Limb (tissue), 2 donors: ENCODE measurements at regions not wholly inside any gene's neighbourhood (a gene's known extent, or its start where the extent isn't known, plus 50 kb on each side); places are given as distances from the start of the nearest gene placed in this dataset.
A peak's percentile ranks its signal among the peaks of the same experiment; 100 is the strongest.

ENCODE experiments used
- DNase-seq, 2 donors: peaks; one replicate each; pipeline ENCODE4 v3.0.0-alpha.2; 2016; ENCODE audit errors: extremely low spot score in 2 of 2

DNA sequence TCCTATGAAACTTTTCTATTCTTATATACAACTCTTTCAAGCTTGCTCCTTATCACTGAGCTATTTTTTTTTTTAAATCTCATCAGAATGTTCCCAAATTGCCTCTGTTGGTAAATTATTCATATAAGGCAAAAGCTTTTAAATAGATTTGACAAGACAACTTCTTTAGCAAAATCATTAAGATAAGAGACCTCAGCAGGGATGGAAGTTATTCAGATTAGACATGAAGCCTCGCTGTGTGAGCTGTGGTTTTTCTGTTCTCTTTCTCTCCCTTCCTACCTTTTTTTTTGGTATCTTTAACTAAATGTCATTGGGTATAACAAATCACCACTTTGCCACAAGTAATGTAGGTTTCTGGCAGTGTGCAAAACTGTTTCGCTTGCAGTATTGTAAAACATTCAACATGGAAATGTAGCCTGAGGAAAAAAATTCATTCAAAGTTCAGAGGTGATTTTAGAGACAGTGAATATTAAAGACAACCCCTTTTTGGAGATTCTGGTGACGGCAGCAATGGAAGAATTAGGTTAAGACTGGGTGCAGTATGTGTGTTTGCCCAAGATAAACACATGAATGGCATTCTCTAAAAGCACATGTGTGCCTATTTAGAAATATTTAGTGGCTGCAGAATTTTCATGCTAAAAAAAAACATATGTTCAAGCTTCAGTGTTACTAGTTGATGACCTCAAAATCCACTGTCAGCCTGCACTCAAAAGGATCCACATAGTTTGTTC, 467.1 kb downstream of the ZNF608 start:
- no peak for DNase-seq

DNA sequence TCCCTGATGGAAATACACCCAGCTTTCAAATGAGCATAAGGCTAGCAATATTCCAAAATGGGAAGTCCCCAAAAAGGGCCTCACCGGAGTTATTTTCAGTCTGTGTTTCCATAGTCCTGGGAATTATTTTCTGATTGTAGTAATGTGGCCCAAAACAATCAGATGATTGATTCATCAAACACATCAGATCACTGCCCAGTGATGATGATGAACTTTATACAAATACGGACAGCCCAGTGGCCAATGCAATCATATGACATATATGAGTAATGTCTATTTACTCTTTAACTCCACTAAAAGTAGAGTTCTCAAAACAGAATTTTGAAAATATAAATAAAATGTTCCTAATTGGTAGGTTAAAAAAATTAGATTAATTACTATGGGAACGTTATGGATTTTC, 467.8 kb downstream of the ZNF608 start:
- DNase-seq = no peak

- DNase-seq = no peak
Observed at GRCh38 chr5:124277767-124278545, 468.5 kb downstream of the ZNF608 start.

DNA sequence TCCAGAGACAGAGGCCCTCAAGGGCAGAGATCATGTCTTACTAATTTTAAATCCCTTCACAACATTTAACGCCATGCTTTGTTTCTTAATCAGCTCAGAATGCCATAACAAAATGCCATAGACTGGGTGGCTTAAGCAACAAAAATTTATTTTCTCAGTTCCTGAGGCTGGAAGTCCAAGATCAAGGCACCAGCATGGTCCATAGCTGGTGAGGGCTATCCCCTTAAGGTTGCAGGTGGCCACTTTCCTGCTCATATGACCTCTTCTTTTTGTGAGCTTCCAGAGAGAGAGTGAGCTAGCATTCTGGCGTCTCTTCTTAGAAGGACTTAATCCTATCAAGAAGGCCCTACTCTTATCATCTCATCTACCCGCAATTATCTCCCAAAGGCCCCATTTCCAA, 470.3 kb downstream of the ZNF608 start:
- no peak for DNase-seq

DNA sequence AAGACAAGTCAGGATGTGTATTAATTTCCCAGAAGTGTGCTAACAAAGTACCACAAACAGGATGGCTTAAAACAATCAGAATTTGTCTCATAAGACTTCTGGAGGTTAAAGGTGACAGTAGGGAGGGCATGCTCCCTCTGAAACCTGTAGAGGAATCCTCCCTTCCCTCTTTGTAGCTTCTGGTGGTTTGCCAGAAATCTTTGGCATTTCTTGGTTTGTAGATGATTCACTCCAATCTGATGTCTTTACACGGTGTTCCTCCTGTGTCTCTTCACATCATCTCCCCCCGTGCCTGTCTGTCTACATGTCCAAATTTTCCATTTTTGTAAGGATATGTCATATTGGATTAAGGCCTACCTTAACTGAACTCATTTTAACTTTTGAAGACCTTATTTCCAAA, 471.5 kb downstream of the ZNF608 start:
- no peak for DNase-seq

GRCh38 chr5:124264499-124264898, 481.9 kb downstream of the ZNF608 start:
- no peak for DNase-seq

- DNase-seq = peak; percentile 47 to 55
Observed at GRCh38 chr5:124263680-124264491, 482.6 kb downstream of the ZNF608 start.

- peak in 1 of 2 donors; percentile 24 for DNase-seq
Observed at GRCh38 chr5:124262991-124263571, 483.4 kb downstream of the ZNF608 start.

DNA sequence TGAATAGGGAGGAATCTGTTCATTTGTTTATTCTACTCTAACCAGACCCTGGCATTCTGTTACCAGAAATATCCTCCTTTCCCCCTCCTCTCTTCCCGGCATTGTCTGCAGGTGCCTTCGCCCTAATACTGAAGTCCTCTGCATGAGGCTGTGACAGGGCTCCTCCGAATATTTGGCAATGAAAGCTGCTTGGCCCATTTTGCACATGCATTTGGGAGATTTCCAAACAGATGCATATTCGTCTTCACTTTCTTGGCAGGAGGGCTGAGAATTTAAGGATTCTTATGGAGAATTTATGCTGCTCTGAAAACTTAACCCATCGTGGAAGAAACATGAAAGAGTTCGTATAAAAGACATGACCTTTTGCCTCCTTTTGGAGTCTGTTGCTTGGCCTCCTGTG, 484.0 kb downstream of the ZNF608 start:
- peak; percentile 46 to 84 for DNase-seq

- DNase-seq = no peak
Observed at GRCh38 chr5:124261848-124262247, 484.6 kb downstream of the ZNF608 start.

DNA sequence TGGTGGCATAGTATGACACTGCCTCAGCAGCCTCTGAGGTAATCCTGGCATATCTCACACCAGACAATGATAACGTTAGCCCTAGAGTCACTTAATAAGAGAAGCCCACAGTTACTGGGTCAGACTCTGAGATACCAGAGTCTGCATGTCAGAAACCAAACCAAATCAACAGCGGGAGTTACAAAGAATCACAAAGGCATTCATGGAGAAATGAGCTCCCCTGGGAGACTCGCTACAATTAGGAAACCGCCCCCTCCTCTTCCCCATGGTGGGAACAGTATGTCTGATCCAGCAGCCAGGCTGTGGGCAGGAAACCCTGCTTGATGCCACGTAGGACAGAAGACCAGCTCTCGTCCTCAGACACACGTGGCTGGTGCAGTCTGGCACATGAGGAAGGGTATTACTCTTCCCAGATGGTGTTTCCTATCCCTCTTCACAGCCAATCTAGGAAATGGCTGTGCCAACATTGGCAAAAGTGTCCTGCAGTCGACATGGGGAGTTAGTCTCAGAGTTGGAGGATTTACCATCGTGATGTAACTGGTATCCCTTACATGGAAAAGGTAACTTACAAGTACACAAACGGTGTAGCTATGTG, 485.4 kb downstream of the ZNF608 start:
- no peak for DNase-seq

DNA sequence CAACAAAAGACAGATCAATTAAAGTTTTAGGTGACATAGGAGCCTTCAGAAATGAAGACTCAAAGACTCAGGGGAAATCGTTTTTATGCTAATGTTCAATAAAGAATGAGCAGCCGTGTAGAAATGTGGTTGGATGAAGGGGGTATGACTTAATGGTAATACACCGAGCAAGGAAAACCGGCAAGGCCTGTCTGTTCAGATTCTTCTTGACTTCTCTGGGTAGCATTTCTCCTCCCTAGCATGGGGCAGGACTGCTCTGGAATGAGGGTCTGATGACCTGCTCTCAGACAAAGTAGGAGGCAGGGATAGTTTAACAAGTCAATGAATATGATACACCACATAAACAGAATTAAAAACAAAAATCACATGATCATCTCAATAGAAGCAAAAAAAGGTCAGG, 487.4 kb downstream of the ZNF608 start:
- no peak for DNase-seq

- DNase-seq = no peak
Observed at GRCh38 chr5:124257048-124257447, 489.4 kb downstream of the ZNF608 start.

DNA sequence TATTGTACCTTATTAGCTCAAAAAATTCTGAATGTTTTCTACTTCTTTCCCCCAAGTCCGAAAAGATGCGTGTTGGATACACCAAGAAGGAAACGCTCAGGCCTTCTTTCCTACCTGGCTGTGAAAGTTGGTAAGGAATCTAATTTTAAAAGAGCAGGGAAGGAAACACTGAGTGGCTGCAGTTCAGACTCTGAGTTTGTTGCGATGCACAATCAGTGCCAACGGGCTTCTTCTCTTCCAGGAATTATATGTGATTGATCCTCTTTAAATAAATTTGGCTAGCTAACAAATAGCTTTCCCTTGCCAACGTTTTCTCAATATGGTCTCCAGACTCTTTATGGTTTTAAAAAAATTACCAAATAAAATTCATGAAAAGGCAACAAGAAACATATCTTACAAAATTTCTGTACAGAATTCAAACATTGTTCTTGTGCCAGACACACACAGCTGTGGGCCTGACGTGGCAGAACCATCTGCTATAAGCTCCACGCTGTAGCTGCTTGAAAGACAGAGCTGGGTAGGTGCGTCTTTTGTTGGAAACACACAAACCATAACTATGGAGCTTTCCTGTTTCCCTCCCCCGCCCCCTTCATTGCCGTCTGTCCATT, 493.1 kb downstream of the ZNF608 start:
- DNase-seq = peak in 1 of 2 donors; percentile 77

GRCh38 chr5:124252747-124253146, 493.7 kb downstream of the ZNF608 start:
- peak in 1 of 2 donors; percentile 47 for DNase-seq

GRCh38 chr5:124252191-124252638, 494.2 kb downstream of the ZNF608 start:
- DNase-seq = peak in 1 of 2 donors; percentile 74

- no peak for DNase-seq
Observed at GRCh38 chr5:124245276-124245675, 501.2 kb downstream of the ZNF608 start.

- no peak for DNase-seq
Observed at GRCh38 chr5:124240732-124241131, 505.7 kb downstream of the ZNF608 start.

DNA sequence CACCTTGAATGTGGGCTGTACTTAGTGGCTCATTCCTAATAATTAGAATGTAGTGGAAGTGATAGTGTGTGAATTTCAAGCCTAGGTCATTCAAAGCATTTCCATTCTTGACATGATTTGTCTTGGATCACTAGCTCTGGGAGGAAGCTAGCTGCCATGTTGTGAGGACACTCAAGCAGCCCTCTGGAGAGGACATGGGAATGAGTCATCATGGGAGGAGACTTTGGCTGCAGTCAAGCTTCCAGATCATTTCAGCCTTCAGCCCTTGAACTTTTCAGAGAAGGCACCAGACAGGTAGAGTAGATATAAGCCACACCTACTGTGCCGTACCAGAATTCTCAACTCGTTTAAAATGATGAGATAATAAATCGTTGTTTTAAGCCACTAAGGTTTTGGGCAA, 506.9 kb downstream of the ZNF608 start:
- no peak for DNase-seq

DNA sequence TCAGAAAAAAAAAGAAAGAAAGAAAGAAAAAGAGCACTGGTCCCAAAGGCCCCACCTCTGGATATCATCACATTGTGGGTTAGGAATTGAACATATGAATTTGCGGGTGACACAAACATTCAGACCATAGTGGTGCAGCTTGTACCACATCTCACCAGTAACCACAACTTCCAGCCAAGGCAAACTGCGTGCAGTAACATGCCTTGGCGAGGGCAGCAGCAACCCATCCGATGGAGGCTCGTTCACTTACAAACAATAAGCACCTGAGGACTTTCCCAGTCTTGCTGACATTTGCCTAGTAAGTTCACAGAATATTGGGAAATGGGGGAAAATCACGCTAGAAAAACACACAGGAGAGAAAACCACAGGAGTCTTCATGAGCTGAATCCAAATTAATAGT, 508.1 kb downstream of the ZNF608 start:
- no peak for DNase-seq

DNA sequence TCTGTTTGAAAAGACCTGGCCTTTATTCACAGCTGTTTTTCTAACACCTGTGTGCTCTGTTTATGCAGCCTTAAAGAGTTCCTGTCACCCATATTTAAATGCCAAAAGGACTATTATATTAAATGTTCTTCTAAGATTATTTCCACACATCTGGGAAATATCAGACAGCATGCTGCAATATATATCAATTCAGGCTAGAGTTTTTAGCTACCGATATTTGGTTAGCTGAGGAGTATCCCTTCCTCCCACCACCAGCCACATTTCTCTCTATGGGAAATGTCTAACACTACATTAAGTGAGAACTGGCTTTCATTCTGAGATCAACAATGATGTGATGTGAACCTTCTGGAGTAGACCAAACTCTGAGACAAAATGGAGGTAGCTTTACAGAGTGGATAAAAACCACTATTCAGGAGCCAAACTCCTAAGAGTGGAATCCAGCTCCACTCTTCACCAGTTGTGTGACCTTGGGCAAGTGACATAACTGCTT, 509.2 kb downstream of the ZNF608 start:
- DNase-seq = no peak
